SK-N-SH treated with all-trans-retinoic acid at 6 μM for 48 hours (cell line): ENCODE measurements at regions not wholly inside any gene's neighbourhood (a gene's known extent, or its start where the extent isn't known, plus 50 kb on each side); places are given as distances from the start of the nearest gene placed in this dataset.

ENCODE experiments used
- ATAC-seq: fragments of 200-7000 bp; cut with Tn5 transposase; 3 replicates; pipeline ENCODE4 v1.9.1; 2020; ENCODE audit warnings: mild to moderate bottlenecking, moderate library complexity
- BACH2 ChIP-seq: fragments of 250-450 bp; sonication (Bioruptor Pico); IDR thresholded peaks from 2 replicates; pipeline ENCODE4 v1.9.0; 2021; ENCODE audit warnings: mild to moderate bottlenecking, borderline replicate concordance
- CREB5 ChIP-seq: fragments of 250-450 bp; sonication (Bioruptor Pico); IDR thresholded peaks from 2 replicates; pipeline ENCODE4 v1.5.1; 2020; ENCODE audit warnings: low read depth, mild to moderate bottlenecking, moderate library complexity
- CSDC2 ChIP-seq: fragments of 250-450 bp; sonication (Bioruptor Pico); IDR thresholded peaks from 2 replicates; pipeline ENCODE4 v1.5.0; 2020; ENCODE audit warnings: mild to moderate bottlenecking, moderate library complexity
- CSRNP3 ChIP-seq: fragments of 250-450 bp; sonication (Bioruptor Pico); IDR thresholded peaks from 2 replicates; pipeline ENCODE4 v1.5.1; 2021; ENCODE audit warnings: mild to moderate bottlenecking, moderate library complexity
- ESRRG ChIP-seq: fragments of 250-450 bp; sonication (Bioruptor Pico); IDR thresholded peaks from 2 replicates; pipeline ENCODE4 v1.6.1; 2021; ENCODE audit warnings: mild to moderate bottlenecking
- GLIS3 ChIP-seq: fragments of 250-450 bp; sonication (Bioruptor Pico); IDR thresholded peaks from 2 replicates; pipeline ENCODE4 v1.5.0; 2020; ENCODE audit warnings: mild to moderate bottlenecking, moderate library complexity
- ISL1 ChIP-seq: fragments of 250-450 bp; sonication (Bioruptor Pico); IDR thresholded peaks from 2 replicates; pipeline ENCODE4 v2.1.2; 2022; ENCODE audit warnings: mild to moderate bottlenecking, moderate library complexity
- OSR1 ChIP-seq: fragments of 250-450 bp; sonication (Bioruptor Pico); IDR thresholded peaks from 2 replicates; pipeline ENCODE4 v1.8.0; 2022; ENCODE audit warnings: moderate library complexity, mild to moderate bottlenecking, inconsistent platforms
- PPARA ChIP-seq: fragments of 250-450 bp; sonication (Bioruptor Pico); IDR thresholded peaks from 2 replicates; pipeline ENCODE4 v1.5.0; 2020; ENCODE audit warnings: mild to moderate bottlenecking, borderline replicate concordance
- RARB ChIP-seq: fragments of 250-450 bp; sonication (Bioruptor Pico); IDR thresholded peaks from 2 replicates; pipeline ENCODE4 v1.8.0; 2021; ENCODE audit warnings: mild to moderate bottlenecking, moderate library complexity
- TCF4 ChIP-seq: fragments of 250-450 bp; sonication (Bioruptor Pico); IDR thresholded peaks from 2 replicates; pipeline ENCODE4 v1.8.0; 2021; ENCODE audit warnings: mild to moderate bottlenecking, moderate library complexity, borderline replicate concordance
- TOX ChIP-seq: fragments of 250-450 bp; sonication (Bioruptor Pico); IDR thresholded peaks from 2 replicates; pipeline ENCODE4 v1.8.0; 2021; ENCODE audit warnings: mild to moderate bottlenecking, moderate library complexity, borderline replicate concordance
- TSHZ2 ChIP-seq: fragments of 250-450 bp; sonication (Bioruptor Pico); IDR thresholded peaks from 2 replicates; pipeline ENCODE4 v1.5.0; 2020; ENCODE audit warnings: mild to moderate bottlenecking, moderate library complexity
- ZC3H10 ChIP-seq: fragments of 250-450 bp; sonication (Bioruptor Pico); IDR thresholded peaks from 2 replicates; pipeline ENCODE4 v1.5.1; 2021; ENCODE audit warnings: mild to moderate bottlenecking, moderate library complexity
- ZFP3 ChIP-seq: fragments of 250-450 bp; sonication (Bioruptor Pico); IDR thresholded peaks from 2 replicates; pipeline ENCODE4 v1.5.0; 2020; ENCODE audit warnings: mild to moderate bottlenecking, moderate library complexity
- ZFP30 ChIP-seq: fragments of 450-650 bp; formaldehyde crosslinking; IDR thresholded peaks from 2 replicates; pipeline ENCODE4 v1.5.0; 2022; ENCODE audit warnings: mild to moderate bottlenecking, moderate library complexity
- ZNF565 ChIP-seq: fragments of 450-650 bp; formaldehyde crosslinking; conservative IDR thresholded peaks from 2 replicates; pipeline ENCODE4 v1.5.0; 2020; ENCODE audit warnings: low read depth, mild to moderate bottlenecking, moderate library complexity
- ZNF70 ChIP-seq: fragments of 450-650 bp; formaldehyde crosslinking; IDR thresholded peaks from 2 replicates; pipeline ENCODE4 v1.5.0; 2020; ENCODE audit warnings: mild to moderate bottlenecking, moderate library complexity
- ZNF8 ChIP-seq: fragments of 450-650 bp; formaldehyde crosslinking; IDR thresholded peaks from 2 replicates; pipeline ENCODE4 v1.5.0; 2020; ENCODE audit warnings: mild to moderate bottlenecking, moderate library complexity

- TF ChIP-seq ZNF70 (CRISPR knock-in tag) (no peak), CREB5 (CRISPR knock-in tag) (no peak), ISL1 (CRISPR knock-in tag) (peak; percentile 71), TSHZ2 (CRISPR knock-in tag) (no peak), TOX (CRISPR knock-in tag) (no peak), BACH2 (no peak), ZNF8 (CRISPR knock-in tag) (no peak), CSRNP3 (0 out of 2 replicates have a peak, but pooled peaks have one; percentile 9), ZFP3 (CRISPR knock-in tag) (no peak), ZC3H10 (CRISPR knock-in tag) (no peak), ZFP30 (CRISPR knock-in tag) (no peak)
- ATAC-seq, result peak; percentile 70
Observed at GRCh38 chr12:28051516-28052354, 79.2 kb upstream of the PTHLH start.

- ATAC-seq, result no peak
- TF ChIP-seq ZNF8 (CRISPR knock-in tag) (no peak), ESRRG (CRISPR knock-in tag) (no peak), RARB (CRISPR knock-in tag) (no peak), OSR1 (CRISPR knock-in tag) (no peak), CSRNP3 (no peak), TOX (CRISPR knock-in tag) (no peak), ZNF565 (no peak), PPARA (CRISPR knock-in tag) (no peak), ZC3H10 (CRISPR knock-in tag) (no peak), TCF4 (no peak), BACH2 (no peak), CSDC2 (CRISPR knock-in tag) (no peak), TSHZ2 (CRISPR knock-in tag) (no peak), ZFP3 (CRISPR knock-in tag) (no peak), ZNF70 (CRISPR knock-in tag) (no peak), GLIS3 (CRISPR knock-in tag) (no peak), CREB5 (CRISPR knock-in tag) (no peak)
Observed at GRCh38 chr12:28053564-28053963, 81.0 kb upstream of the PTHLH start.
